AG10803 (cell line): ENCODE measurements at regions not wholly inside any gene's neighbourhood (a gene's known extent, or its start where the extent isn't known, plus 50 kb on each side); places are given as distances from the start of the nearest gene placed in this dataset.

Experiments used
- DNase-seq: peaks from one replicate; pipeline ENCODE4 v3.0.0; 2010; ENCODE audit warnings: low read depth
- H3K4me3 ChIP-seq: 2 replicates; pipeline ENCODE4 v1.5.1; 2011; ENCODE audit warnings: mild to moderate bottlenecking, low read length, control low read depth
- CTCF ChIP-seq: conservative IDR thresholded peaks from 2 replicates; pipeline ENCODE4 v1.5.1; 2011; ENCODE audit warnings: mild to moderate bottlenecking, low read length, control low read depth, inconsistent platforms

- no peak for DNase-seq
Measured at GRCh38 chr22:48348855-48349254, 1478.8 kb downstream of the BRD1 start.

GRCh38 chr22:48347311-48347710, 1480.4 kb downstream of the BRD1 start:
- no peak overlapping the region for H3K4me3 ChIP-seq
- DNase-seq: no peak
- no peak for TF ChIP-seq CTCF

More at GRCh38 chr22:48348855-48349254, 1478.8 kb downstream of the BRD1 start:
- TF ChIP-seq CTCF: no peak
- no peak overlapping the region for H3K4me3 ChIP-seq

- no peak for TF ChIP-seq CTCF
- DNase-seq: no peak
- no peak overlapping the region for H3K4me3 ChIP-seq
Measured at GRCh38 chr22:48346911-48347310, 1480.8 kb downstream of the BRD1 start.

GRCh38 chr22:48346311-48346710, 1481.4 kb downstream of the BRD1 start:
- no peak overlapping the region for H3K4me3 ChIP-seq
- no peak for DNase-seq
- no peak for TF ChIP-seq CTCF

- H3K4me3 ChIP-seq: no peak overlapping the region
- TF ChIP-seq CTCF: no peak
- DNase-seq: no peak
Measured at GRCh38 chr22:48345631-48346030, 1482.0 kb downstream of the BRD1 start.

GRCh38 chr22:48343461-48343860, 1484.2 kb downstream of the BRD1 start:
- no peak for DNase-seq
- no peak overlapping the region for H3K4me3 ChIP-seq
- no peak for TF ChIP-seq CTCF

- TF ChIP-seq CTCF: no peak
- H3K4me3 ChIP-seq: no peak overlapping the region
- no peak for DNase-seq
Measured at GRCh38 chr22:48342732-48343131, 1484.9 kb downstream of the BRD1 start.
